K562 (cell line): ENCODE measurements at regions not wholly inside any gene's neighbourhood (a gene's known extent, or its start where the extent isn't known, plus 50 kb on each side); places are given as distances from the start of the nearest gene placed in this dataset.
A peak's percentile ranks its signal among the peaks of the same experiment; 100 is the strongest.

Source experiments
- ATF1 ChIP-seq, 2 experiments: fragments of 450-650 bp in 1 of 2; IDR thresholded peaks; 2 replicates each; pipeline ENCODE4 v1.6.1; 2016; ENCODE audit warnings: missing compliant biosample characterization in 1 of 2, missing genetic modification characterization in 1 of 2
- CEBPG ChIP-seq, 3 experiments: fragments of 200-800 bp in 1 of 3; sonication (Bioruptor generic) in 1 of 3; sonication (generic) in 1 of 3; formaldehyde crosslinking in 1 of 3; IDR thresholded peaks in 2 of 3; conservative IDR thresholded peaks in 1 of 3; 2 replicates each; pipeline versions ENCODE4 v1.6.1 to v1.8.0; 2016 to 2022; ENCODE audit warnings: missing compliant biosample characterization in 2 of 3, missing genetic modification characterization in 2 of 3, mild to moderate bottlenecking in 1 of 3, missing genetic modification reagents in 1 of 3
- CREB3L1 ChIP-seq: fragments of 450-650 bp; IDR thresholded peaks from 2 replicates; pipeline ENCODE4 v1.6.1; 2014; ENCODE audit warnings: low read depth, mild to moderate bottlenecking, moderate library complexity, borderline replicate concordance
- CSDE1 ChIP-seq, 2 experiments: fragments of 450-650 bp; IDR thresholded peaks; 2 replicates each; pipeline ENCODE4 v1.6.1; 2016; ENCODE audit warnings: mild to moderate bottlenecking in 1 of 2
- E2F3 ChIP-seq: fragments of 250-450 bp; sonication (Bioruptor Pico); IDR thresholded peaks from 2 replicates; pipeline ENCODE4 v1.4.0; 2020; ENCODE audit warnings: mild to moderate bottlenecking
- GATAD2A ChIP-seq: fragments of 450-650 bp; IDR thresholded peaks from 2 replicates; pipeline ENCODE4 v1.6.1; 2017
- MAFK ChIP-seq: IDR thresholded peaks from 2 replicates; pipeline ENCODE4 v1.6.1; 2011; ENCODE audit warnings: low read length, improper control_type of control experiment
- MEF2D ChIP-seq: conservative IDR thresholded peaks from 2 replicates; pipeline ENCODE4 v1.6.1; 2016; ENCODE audit warnings: low read depth, missing genetic modification characterization, missing compliant biosample characterization
- MTA1 ChIP-seq: fragments of 450-650 bp; IDR thresholded peaks from 2 replicates; pipeline ENCODE4 v1.6.1; 2017; ENCODE audit warnings: borderline replicate concordance
- MTF1 ChIP-seq: fragments of 250-450 bp; sonication (Bioruptor Pico); IDR thresholded peaks from 2 replicates; pipeline ENCODE4 v1.9.0; 2021; ENCODE audit warnings: moderate library complexity, mild to moderate bottlenecking, inconsistent platforms, borderline replicate concordance
- PHF8 ChIP-seq: fragments of 200-600 bp; sonication (generic); IDR thresholded peaks from 2 replicates; pipeline ENCODE4 v1.6.1; 2012; ENCODE audit warnings: mixed run types, mild to moderate bottlenecking, inconsistent platforms, low read length, moderate library complexity, borderline replicate concordance
- SLC30A9 ChIP-seq: fragments of 250-450 bp; sonication (Bioruptor Pico); IDR thresholded peaks from 2 replicates; pipeline ENCODE4 v1.8.0; 2022; ENCODE audit warnings: mild to moderate bottlenecking, moderate library complexity
- TAF1 ChIP-seq: IDR thresholded peaks from 2 replicates; pipeline ENCODE4 v1.6.1; 2011; ENCODE audit warnings: mild to moderate bottlenecking, low read length, moderate library complexity; ENCODE audit not compliant: insufficient read depth, control insufficient read depth, severe bottlenecking; ENCODE audit errors: extremely low read depth
- ZNF12 ChIP-seq: sonication (generic); formaldehyde crosslinking; IDR thresholded peaks from 2 replicates; pipeline ENCODE4 v1.4.0; 2020; ENCODE audit warnings: mild to moderate bottlenecking, missing genetic modification reagents
- ZNF436 ChIP-seq: fragments of 250-450, 450-650 bp; sonication (Bioruptor Pico); formaldehyde crosslinking; IDR thresholded peaks from 2 replicates; pipeline ENCODE4 v1.7.0; 2020; ENCODE audit warnings: mild to moderate bottlenecking
- ZNF449 ChIP-seq: fragments of 250-450 bp; sonication (Bioruptor Pico); IDR thresholded peaks from 2 replicates; pipeline ENCODE4 v1.8.0; 2022; ENCODE audit warnings: moderate library complexity, mild to moderate bottlenecking, inconsistent platforms
- TF ChIP-seq, protein P1 (sequence below), 3 experiments: fragments of 200-800 bp in 1 of 3; sonication (Bioruptor generic) in 1 of 3; sonication (generic) in 1 of 3; formaldehyde crosslinking in 1 of 3; IDR thresholded peaks; 2 replicates each; pipeline versions ENCODE4 v1.6.1 to v1.8.0; 2016 to 2022; ENCODE audit warnings: mild to moderate bottlenecking in 2 of 3, missing compliant biosample characterization in 2 of 3, missing genetic modification characterization in 2 of 3, missing genetic modification reagents in 1 of 3
- TF ChIP-seq, protein P2 (sequence below): fragments of 450-650 bp; conservative IDR thresholded peaks from 2 replicates; pipeline ENCODE4 v1.6.1; 2016; ENCODE audit warnings: missing genetic modification characterization, low read depth, mild to moderate bottlenecking, control low read depth, missing compliant biosample characterization
- TF ChIP-seq, protein P3 (sequence below): sonication (generic); formaldehyde crosslinking; IDR thresholded peaks from 2 replicates; pipeline ENCODE4 v1.8.0; 2023; ENCODE audit warnings: mild to moderate bottlenecking, missing genetic modification reagents

DNA sequence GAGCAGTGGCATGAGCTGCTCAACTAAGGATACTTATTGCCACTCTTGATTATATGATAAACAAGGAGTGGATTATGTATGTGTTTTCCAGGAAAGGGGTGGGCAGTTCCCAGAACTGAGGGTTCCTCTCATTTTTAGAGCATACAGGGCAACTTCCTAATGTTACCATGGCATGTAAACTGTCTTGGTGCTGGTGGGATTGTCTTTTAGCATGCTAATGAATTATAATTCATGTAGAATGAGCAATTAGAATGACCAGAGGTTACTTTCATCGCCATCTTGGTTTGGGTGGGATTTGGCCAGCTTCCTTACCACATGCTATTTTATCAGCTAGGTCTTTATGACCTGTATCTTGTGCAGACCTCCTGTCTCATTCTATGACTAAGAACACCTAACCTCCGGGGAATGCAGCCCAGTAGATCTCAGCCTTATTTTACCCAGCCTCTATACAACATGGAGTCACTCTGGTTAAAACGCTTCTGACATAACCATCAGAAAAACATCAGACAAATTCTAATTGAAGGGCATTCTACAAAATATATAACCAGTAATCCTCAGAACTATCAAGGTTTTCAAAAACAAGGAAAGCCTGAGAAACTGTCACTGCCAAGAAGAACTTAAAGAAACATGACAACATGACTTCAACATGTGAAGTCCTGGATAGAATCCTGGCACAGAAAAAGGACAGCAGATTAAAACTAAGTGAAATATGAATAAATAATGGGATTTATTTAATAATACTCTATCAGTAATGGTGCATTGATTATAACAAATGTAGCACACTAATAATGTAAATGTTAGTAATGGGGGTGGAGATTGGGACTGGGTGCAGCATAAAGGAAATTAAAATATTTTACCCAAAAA, 365.0 kb downstream of the SEMA3D start (continued):
- TF ChIP-seq GATAD2A (peak; percentile 97), E2F3 (CRISPR knock-in tag) (peak; percentile 94), PHF8 (no peak), MTA1 (no peak), TAF1 (no peak), ZNF449 (peak; percentile 88), CSDE1 (IDR thresholded peaks at IDR 0.05) (no peak), SLC30A9 (CRISPR knock-in tag) (0 out of 2 replicates have a peak, but pooled peaks have one; percentile 50), MTF1 (CRISPR knock-in tag) (peak; percentile 50; the same call in 1 of the 2 replicates), ZNF436 (CRISPR knock-in tag) (no peak), CEBPG (CRISPR knock-in tag; IDR thresholded peaks at IDR 0.05) (no peak), CEBPG (tag; conservative IDR thresholded peaks at IDR 0.05 in 1 of 2, IDR thresholded peaks at IDR 0.05 in 1 of 2) (0 out of 4 replicates have a peak, but pooled peaks of 1 of the 2 experiments have one; percentile 24), MEF2D (tag) (peak; percentile 96), CREB3L1 (no peak), ZNF12 (CRISPR knock-in tag) (no peak), MAFK (no peak), ATF1 (CRISPR knock-in tag; IDR thresholded peaks at IDR 0.05) (no peak), ATF1 (tag; IDR thresholded peaks at IDR 0.05) (peak; percentile 77)
- TF ChIP-seq, protein P1, sequence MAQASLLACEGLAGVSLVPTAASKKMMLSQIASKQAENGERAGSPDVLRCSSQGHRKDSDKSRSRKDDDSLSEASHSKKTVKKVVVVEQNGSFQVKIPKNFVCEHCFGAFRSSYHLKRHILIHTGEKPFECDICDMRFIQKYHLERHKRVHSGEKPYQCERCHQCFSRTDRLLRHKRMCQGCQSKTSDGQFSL (CRISPR knock-in tag; IDR thresholded peaks at IDR 0.05), result no peak
- TF ChIP-seq, protein P1 (tag; IDR thresholded peaks at IDR 0.05), result peak in 1 of 2 experiments; percentile 97; a peak in 2 of 4 replicates
- TF ChIP-seq, protein P2, sequence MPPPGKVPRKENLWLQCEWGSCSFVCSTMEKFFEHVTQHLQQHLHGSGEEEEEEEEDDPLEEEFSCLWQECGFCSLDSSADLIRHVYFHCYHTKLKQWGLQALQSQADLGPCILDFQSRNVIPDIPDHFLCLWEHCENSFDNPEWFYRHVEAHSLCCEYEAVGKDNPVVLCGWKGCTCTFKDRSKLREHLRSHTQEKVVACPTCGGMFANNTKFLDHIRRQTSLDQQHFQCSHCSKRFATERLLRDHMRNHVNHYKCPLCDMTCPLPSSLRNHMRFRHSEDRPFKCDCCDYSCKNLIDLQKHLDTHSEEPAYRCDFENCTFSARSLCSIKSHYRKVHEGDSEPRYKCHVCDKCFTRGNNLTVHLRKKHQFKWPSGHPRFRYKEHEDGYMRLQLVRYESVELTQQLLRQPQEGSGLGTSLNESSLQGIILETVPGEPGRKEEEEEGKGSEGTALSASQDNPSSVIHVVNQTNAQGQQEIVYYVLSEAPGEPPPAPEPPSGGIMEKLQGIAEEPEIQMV (tag), result peak; percentile 89
- TF ChIP-seq, protein P3, sequence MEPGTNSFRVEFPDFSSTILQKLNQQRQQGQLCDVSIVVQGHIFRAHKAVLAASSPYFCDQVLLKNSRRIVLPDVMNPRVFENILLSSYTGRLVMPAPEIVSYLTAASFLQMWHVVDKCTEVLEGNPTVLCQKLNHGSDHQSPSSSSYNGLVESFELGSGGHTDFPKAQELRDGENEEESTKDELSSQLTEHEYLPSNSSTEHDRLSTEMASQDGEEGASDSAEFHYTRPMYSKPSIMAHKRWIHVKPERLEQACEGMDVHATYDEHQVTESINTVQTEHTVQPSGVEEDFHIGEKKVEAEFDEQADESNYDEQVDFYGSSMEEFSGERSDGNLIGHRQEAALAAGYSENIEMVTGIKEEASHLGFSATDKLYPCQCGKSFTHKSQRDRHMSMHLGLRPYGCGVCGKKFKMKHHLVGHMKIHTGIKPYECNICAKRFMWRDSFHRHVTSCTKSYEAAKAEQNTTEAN (CRISPR knock-in tag), result no peak
